HCT116 (cell line): ENCODE measurements at regions not wholly inside any gene's neighbourhood (a gene's known extent, or its start where the extent isn't known, plus 50 kb on each side); places are given as distances from the start of the nearest gene placed in this dataset.
A peak's percentile ranks its signal among the peaks of the same experiment; 100 is the strongest.

Experiments
- ATAC-seq: fragments of 200-7000 bp; cut with Tn5 transposase; 2 replicates; pipeline ENCODE4 v1.9.1; 2020; ENCODE audit warnings: mild to moderate bottlenecking, moderate library complexity
- BruUV-seq: library from RNA; stranded (reverse); fragments of 400-500 nt; replicated peaks from 2 replicates; lab custom pipeline; 2021; lab: Mats Ljungman, UMichigan
- CTCF ChIA-PET: fragments of 300-600 bp; sonication (Branson Sonifier 250); formaldehyde crosslinking; loops from one replicate; lab custom pipeline; 2021; ENCODE audit warnings: antibody characterized with exemption; lab: Charles Lee
- POLR2A ChIA-PET: fragments of 300-600, 350-600 bp; sonication (Branson Sonifier 250); formaldehyde crosslinking; loops from one replicate; lab custom pipeline; 2021; ENCODE audit warnings: antibody characterized with exemption; lab: Charles Lee
- RAD21 ChIA-PET, 2 experiments: fragments of 300-600 bp; sonication (Branson Sonifier 250); formaldehyde crosslinking; loops; one replicate each; lab custom pipeline; 2023; ENCODE audit warnings: low total read pairs in 2 of 2; ENCODE audit not compliant: uncharacterized antibody in 2 of 2, unreplicated experiment in 2 of 2, low non-redundant PET in 1 of 2; lab: Charles Lee
- DNase-seq: peaks from one replicate; pipeline ENCODE4 v3.0.0-alpha.2; 2010; ENCODE audit warnings: low read depth, low spot score
- H2AFZ ChIP-seq: fragments of 200-600 bp; shearing (Covaris generic), sonication (generic); 2 replicates; pipeline ENCODE4 v1.6.1; 2017; ENCODE audit warnings: low read depth, mixed run types, mixed read lengths, antibody characterized with exemption, low read length; ENCODE audit not compliant: poor library complexity, severe bottlenecking
- H3K27ac ChIP-seq: 2 replicates; pipeline ENCODE4 v1.5.1; 2012; ENCODE audit warnings: low read depth, low read length
- H3K27me3 ChIP-seq: fragments of 200-600 bp; sonication (generic); 2 replicates; pipeline ENCODE4 v1.6.1; 2016; ENCODE audit warnings: mixed run types, low read length, mixed read lengths; ENCODE audit not compliant: insufficient read depth
- H3K36me3 ChIP-seq, 2 experiments: fragments of 200-500 bp in 1 of 2; fragments of 200-600 bp in 1 of 2; sonication (Bioruptor generic) in 1 of 2; sonication (generic) in 1 of 2; 2 replicates each; pipeline versions ENCODE4 v1.5.1 to v1.6.1; 2014 to 2016; ENCODE audit warnings: low read length in 2 of 2, inconsistent platforms in 1 of 2, mixed read lengths in 1 of 2, mixed run types in 1 of 2; ENCODE audit not compliant: insufficient read depth in 2 of 2, control insufficient read depth in 1 of 2
- H3K4me1 ChIP-seq, 2 experiments: fragments of 200-600 bp in 1 of 2; sonication (generic) in 1 of 2; 2 replicates each; pipeline versions ENCODE4 v1.5.1 to v1.6.1; 2012 to 2017; ENCODE audit warnings: low read length in 2 of 2, inconsistent platforms in 1 of 2, mild to moderate bottlenecking in 1 of 2, mixed read lengths in 1 of 2, mixed run types in 1 of 2, moderate library complexity in 1 of 2; ENCODE audit not compliant: insufficient read depth in 2 of 2, control insufficient read depth in 1 of 2
- H3K4me2 ChIP-seq: fragments of 200-600 bp; sonication (generic); 2 replicates; pipeline ENCODE4 v1.6.1; 2017; ENCODE audit warnings: mixed run types, low read length, mixed read lengths
- H3K4me3 ChIP-seq, 2 experiments: fragments of 200-600 bp in 1 of 2; sonication (generic) in 1 of 2; replicated peaks in 1 of 2; 2 replicates each; pipeline ENCODE4 v1.5.1; 2011 to 2016; ENCODE audit warnings: low read length in 2 of 2, control low read depth in 1 of 2, low read depth in 1 of 2, mild to moderate bottlenecking in 1 of 2, mixed read lengths in 1 of 2, mixed run types in 1 of 2
- H3K79me2 ChIP-seq: fragments of 200-600 bp; sonication (generic); 2 replicates; pipeline ENCODE4 v1.6.1; 2017; ENCODE audit warnings: mild to moderate bottlenecking, mixed run types, low read length, moderate library complexity, mixed read lengths; ENCODE audit not compliant: insufficient read depth
- H3K9ac ChIP-seq: fragments of 200-600 bp; sonication (generic); 2 replicates; pipeline ENCODE4 v1.6.1; 2016; ENCODE audit warnings: low read length, mixed read lengths
- H3K9me2 ChIP-seq: fragments of 200-600 bp; sonication (generic), shearing (Covaris generic); 2 replicates; pipeline ENCODE4 v1.6.1; 2017; ENCODE audit warnings: mixed run types, mild to moderate bottlenecking, moderate library complexity; ENCODE audit not compliant: insufficient read depth
- H3K9me3 ChIP-seq, 2 experiments: fragments of 200-500 bp in 1 of 2; fragments of 200-600 bp in 1 of 2; sonication (Bioruptor generic) in 1 of 2; sonication (generic) in 1 of 2; 2 replicates each; pipeline ENCODE4 v1.6.1; 2014 to 2017; ENCODE audit warnings: low read length in 2 of 2, mixed read lengths in 2 of 2, inconsistent platforms in 1 of 2, low read depth in 1 of 2, mild to moderate bottlenecking in 1 of 2, mixed run types in 1 of 2, moderate library complexity in 1 of 2; ENCODE audit not compliant: control insufficient read depth in 1 of 2, insufficient read depth in 1 of 2
- H4K20me1 ChIP-seq: fragments of 200-600 bp; sonication (generic), shearing (Covaris generic); 2 replicates; pipeline ENCODE4 v1.6.1; 2017; ENCODE audit warnings: mixed run types, mild to moderate bottlenecking, moderate library complexity; ENCODE audit not compliant: insufficient read depth
- CBX3 ChIP-seq: IDR thresholded peaks from 2 replicates; pipeline ENCODE4 v1.6.1; 2012; ENCODE audit warnings: low read depth
- CEBPB ChIP-seq: IDR thresholded peaks from 2 replicates; pipeline ENCODE4 v1.6.1; 2012; ENCODE audit warnings: low read depth
- EGR1 ChIP-seq: IDR thresholded peaks from 2 replicates; pipeline ENCODE4 v1.6.1; 2012; ENCODE audit warnings: low read depth
- ELF1 ChIP-seq: IDR thresholded peaks from 2 replicates; pipeline ENCODE4 v1.6.1; 2012; ENCODE audit warnings: low read depth, borderline replicate concordance
- JUND ChIP-seq: IDR thresholded peaks from 2 replicates; pipeline ENCODE4 v1.6.1; 2012
- RAD21 ChIP-seq: IDR thresholded peaks from 2 replicates; pipeline ENCODE4 v1.6.1; 2012; ENCODE audit warnings: low read depth, mild to moderate bottlenecking
- SP1 ChIP-seq: IDR thresholded peaks from 2 replicates; pipeline ENCODE4 v1.6.1; 2012; ENCODE audit warnings: low read depth
- SRF ChIP-seq: IDR thresholded peaks from 2 replicates; pipeline ENCODE4 v1.6.1; 2012; ENCODE audit warnings: low read depth
- TCF7L2 ChIP-seq: IDR thresholded peaks from 2 replicates; pipeline ENCODE4 v1.7.0; 2011; ENCODE audit warnings: borderline replicate concordance, inconsistent platforms; ENCODE audit not compliant: insufficient read depth, insufficient read length; ENCODE audit errors: extremely low read depth
- intact Hi-C: fragments of 100-400 bp; cut with micrococcal nuclease; formaldehyde crosslinking; loops from 2 replicates; pipeline ENCODE4 v1.10.0; 2022
- TF ChIP-seq, protein P1 (sequence below), 3 experiments: fragments of 200-600 bp in 1 of 3; sonication (generic) in 1 of 3; IDR thresholded peaks in 2 of 3; conservative IDR thresholded peaks in 1 of 3; 2 replicates each; pipeline ENCODE4 v1.5.1; 2012 to 2017; ENCODE audit warnings: low read depth in 2 of 3, low read length in 2 of 3, antibody characterized with exemption in 1 of 3, borderline replicate concordance in 1 of 3, control low read depth in 1 of 3, mild to moderate bottlenecking in 1 of 3, mixed read lengths in 1 of 3, mixed run types in 1 of 3, moderate library complexity in 1 of 3; ENCODE audit not compliant: insufficient read depth in 1 of 3

GRCh38 chr9:99425923-99426842 lies 204.1 kb downstream of the SEC61B start:
- ChIA-PET RAD21 (no interaction called here), CTCF (no interaction called here)
- H3K9me2 ChIP-seq = no peaks in the 10 kb centered on the region

GRCh38 chr9:99427260-99427659 lies 205.2 kb downstream of the SEC61B start:
- POLR2A ChIA-PET = no interaction called here
- intact Hi-C loops = no loop called here

More at GRCh38 chr9:99425923-99426842, 204.1 kb downstream of the SEC61B start:
- no peak overlapping the region for H3K9ac ChIP-seq
- POLR2A ChIA-PET = no interaction called here
- H2AFZ ChIP-seq = no peak overlapping the region
- no peak overlapping the region for H3K27ac ChIP-seq
- no peaks in the 10 kb centered on the region for H3K27me3 ChIP-seq
- DNase-seq = no peak
- H3K9me3 ChIP-seq = no peaks in the 10 kb centered on the region
- H3K4me2 ChIP-seq = no peak overlapping the region
- H3K79me2 ChIP-seq = no peaks in the 10 kb centered on the region
- no peak overlapping the region for H3K4me3 ChIP-seq
- intact Hi-C loops = no loop called here
- H3K36me3 ChIP-seq = no peaks in the 10 kb centered on the region
- no TSS peak for BruUV-seq
- H4K20me1 ChIP-seq = no peaks in the 10 kb centered on the region
- no peak for TF ChIP-seq JUND
- TF ChIP-seq CEBPB = no peak
- no peak for TF ChIP-seq RAD21
- TF ChIP-seq SRF = no peak
- no peak for TF ChIP-seq SP1
- TF ChIP-seq, protein P1, sequence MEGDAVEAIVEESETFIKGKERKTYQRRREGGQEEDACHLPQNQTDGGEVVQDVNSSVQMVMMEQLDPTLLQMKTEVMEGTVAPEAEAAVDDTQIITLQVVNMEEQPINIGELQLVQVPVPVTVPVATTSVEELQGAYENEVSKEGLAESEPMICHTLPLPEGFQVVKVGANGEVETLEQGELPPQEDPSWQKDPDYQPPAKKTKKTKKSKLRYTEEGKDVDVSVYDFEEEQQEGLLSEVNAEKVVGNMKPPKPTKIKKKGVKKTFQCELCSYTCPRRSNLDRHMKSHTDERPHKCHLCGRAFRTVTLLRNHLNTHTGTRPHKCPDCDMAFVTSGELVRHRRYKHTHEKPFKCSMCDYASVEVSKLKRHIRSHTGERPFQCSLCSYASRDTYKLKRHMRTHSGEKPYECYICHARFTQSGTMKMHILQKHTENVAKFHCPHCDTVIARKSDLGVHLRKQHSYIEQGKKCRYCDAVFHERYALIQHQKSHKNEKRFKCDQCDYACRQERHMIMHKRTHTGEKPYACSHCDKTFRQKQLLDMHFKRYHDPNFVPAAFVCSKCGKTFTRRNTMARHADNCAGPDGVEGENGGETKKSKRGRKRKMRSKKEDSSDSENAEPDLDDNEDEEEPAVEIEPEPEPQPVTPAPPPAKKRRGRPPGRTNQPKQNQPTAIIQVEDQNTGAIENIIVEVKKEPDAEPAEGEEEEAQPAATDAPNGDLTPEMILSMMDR (IDR thresholded peaks at IDR 0.05 in 2 of 3, conservative IDR thresholded peaks at IDR 0.05 in 1 of 3; ENCODE audit: borderline replicate concordance in 1 of 3, insufficient read depth in 1 of 3, low read depth in 2 of 3, low read length in 2 of 3) = 0 out of 6 replicates have a peak, but pooled peaks of 1 of the 3 experiments have one; percentile 3
- TF ChIP-seq, all 23 proteins: peak for 1
- no peaks in the 10 kb centered on the region for H3K4me1 ChIP-seq
- no peak for ATAC-seq

More at GRCh38 chr9:99427260-99427659, 205.2 kb downstream of the SEC61B start:
- TF ChIP-seq CBX3 (no peak), JUND (no peak), EGR1 (no peak), ELF1 (no peak), TCF7L2 (no peak), CEBPB (no peak), RAD21 (no peak)
- TF ChIP-seq, protein P1 (IDR thresholded peaks at IDR 0.05 in 2 of 3, conservative IDR thresholded peaks at IDR 0.05 in 1 of 3; ENCODE audit: borderline replicate concordance in 1 of 3, insufficient read depth in 1 of 3, low read depth in 2 of 3, low read length in 2 of 3) = no peak
- Histone ChIP-seq H3K9me3 (no peaks in the 10 kb centered on the region), H3K4me1 (peaks cover 0 to under 1% of the 10 kb centered on the region in 2 experiments; a peak in 1 of 4 replicates), H3K4me3 (no peak overlapping the region), H3K9ac (no peak overlapping the region), H3K36me3 (no peaks in the 10 kb centered on the region), H2AFZ (no peak overlapping the region), H3K79me2 (no peaks in the 10 kb centered on the region), H3K27ac (no peak overlapping the region), H4K20me1 (no peaks in the 10 kb centered on the region), H3K9me2 (no peaks in the 10 kb centered on the region), H3K27me3 (no peaks in the 10 kb centered on the region), H3K4me2 (no peak overlapping the region)
- no peak for ATAC-seq
- BruUV-seq = no TSS peak
- ChIA-PET RAD21 (no interaction called here), CTCF (no interaction called here)
- no peak for DNase-seq
